GM12873 (cell line): ENCODE measurements at regions not wholly inside any gene's neighbourhood (a gene's known extent, or its start where the extent isn't known, plus 50 kb on each side); places are given as distances from the start of the nearest gene placed in this dataset.

Source experiments
- CTCF ChIP-seq: IDR thresholded peaks from 2 replicates; pipeline ENCODE4 v1.5.1; 2012; ENCODE audit warnings: low read depth, mild to moderate bottlenecking, moderate library complexity, low read length, control low read depth; ENCODE audit not compliant: insufficient read depth; ENCODE audit errors: missing control alignments

GRCh38 chr14:82124511-82124910, 590.9 kb upstream of the SEL1L start:
- no peak for TF ChIP-seq CTCF

- TF ChIP-seq CTCF = no peak
Observed at GRCh38 chr14:82126006-82126405, 592.4 kb upstream of the SEL1L start.

GRCh38 chr14:82134411-82134810, 600.8 kb upstream of the SEL1L start:
- no peak for TF ChIP-seq CTCF

- TF ChIP-seq CTCF = no peak
Observed at GRCh38 chr14:82138431-82138830, 604.8 kb upstream of the SEL1L start.

- no peak for TF ChIP-seq CTCF
Observed at GRCh38 chr14:82146846-82147245, 613.2 kb upstream of the SEL1L start.

GRCh38 chr14:82153689-82154088, 620.0 kb upstream of the SEL1L start:
- TF ChIP-seq CTCF = no peak

- no peak for TF ChIP-seq CTCF
Observed at GRCh38 chr14:82159624-82160023, 626.0 kb upstream of the SEL1L start.
